ENCODE measurements at regions not wholly inside any gene's neighbourhood (a gene's known extent, or its start where the extent isn't known, plus 50 kb on each side); places are given as distances from the start of the nearest gene placed in this dataset.
"Not testable (repeated sequence)": the region's sequence is repeated elsewhere in the genome, so short reads cannot be mapped to it uniquely, and the experiment has no call there.

DNA sequence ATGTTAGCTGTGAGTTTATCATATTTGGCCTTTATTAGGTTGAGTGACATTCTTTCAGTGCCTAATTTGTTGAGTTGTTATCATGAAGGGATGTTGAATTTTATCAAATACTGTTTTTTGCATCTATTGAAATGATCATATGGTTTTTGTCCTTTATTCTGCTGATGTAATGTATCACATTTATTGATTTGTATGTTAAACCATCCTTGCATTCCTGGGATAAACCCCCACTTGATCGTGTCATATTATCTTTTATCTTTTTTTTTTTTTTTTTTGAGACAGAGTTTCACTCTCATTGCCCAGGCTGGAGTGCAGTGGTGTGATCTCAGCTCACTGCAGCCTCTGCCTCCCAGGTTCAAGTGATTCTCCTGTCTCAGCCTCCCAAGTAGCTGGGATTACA, 51.9 kb upstream of the MFGE8 start:
- TF ChIP-seq, protein P1, sequence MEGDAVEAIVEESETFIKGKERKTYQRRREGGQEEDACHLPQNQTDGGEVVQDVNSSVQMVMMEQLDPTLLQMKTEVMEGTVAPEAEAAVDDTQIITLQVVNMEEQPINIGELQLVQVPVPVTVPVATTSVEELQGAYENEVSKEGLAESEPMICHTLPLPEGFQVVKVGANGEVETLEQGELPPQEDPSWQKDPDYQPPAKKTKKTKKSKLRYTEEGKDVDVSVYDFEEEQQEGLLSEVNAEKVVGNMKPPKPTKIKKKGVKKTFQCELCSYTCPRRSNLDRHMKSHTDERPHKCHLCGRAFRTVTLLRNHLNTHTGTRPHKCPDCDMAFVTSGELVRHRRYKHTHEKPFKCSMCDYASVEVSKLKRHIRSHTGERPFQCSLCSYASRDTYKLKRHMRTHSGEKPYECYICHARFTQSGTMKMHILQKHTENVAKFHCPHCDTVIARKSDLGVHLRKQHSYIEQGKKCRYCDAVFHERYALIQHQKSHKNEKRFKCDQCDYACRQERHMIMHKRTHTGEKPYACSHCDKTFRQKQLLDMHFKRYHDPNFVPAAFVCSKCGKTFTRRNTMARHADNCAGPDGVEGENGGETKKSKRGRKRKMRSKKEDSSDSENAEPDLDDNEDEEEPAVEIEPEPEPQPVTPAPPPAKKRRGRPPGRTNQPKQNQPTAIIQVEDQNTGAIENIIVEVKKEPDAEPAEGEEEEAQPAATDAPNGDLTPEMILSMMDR (IDR thresholded peaks at IDR 0.05; ENCODE audit: low read depth, low read length), result not testable (repeated sequence)
- not testable (repeated sequence) for TF ChIP-seq EZH2phosphoT487 (IDR thresholded peaks at IDR 0.05; ENCODE audit: low read depth)

Data from OCI-LY3 (cell line).